Heart left ventricle (tissue), 16 donors: ENCODE measurements at regions not wholly inside any gene's neighbourhood (a gene's known extent, or its start where the extent isn't known, plus 50 kb on each side); places are given as distances from the start of the nearest gene placed in this dataset.

Experiments
- ATAC-seq, 4 donors: fragments of 200-7000 bp; cut with Tn5 transposase; one replicate each; pipeline ENCODE4 v1.9.1; 2020 to 2022; ENCODE audit warnings: moderate library complexity in 4 of 4, mild to moderate bottlenecking in 3 of 4, moderate number of reproducible peaks in 1 of 4
- DNase-seq, 5 donors: peaks; one replicate each; pipeline ENCODE4 v3.0.0-alpha.2; 2020
- H3K27ac ChIP-seq, 12 donors: fragments of 200-600 bp; sonication (generic) in 4 of 12; one replicate each; pipeline versions ENCODE4 v1.5.0 to v1.8.0; 2016 to 2022; ENCODE audit warnings: mild to moderate bottlenecking in 2 of 12
- H3K27me3 ChIP-seq, 9 donors: fragments of 200-600 bp; sonication (generic) in 2 of 9; one replicate each; pipeline versions ENCODE4 v1.5.1 to v1.8.0; 2016 to 2022; ENCODE audit warnings: mild to moderate bottlenecking in 3 of 9
- H3K36me3 ChIP-seq, 9 donors: fragments of 200-600 bp; sonication (generic) in 2 of 9; one replicate each; pipeline versions ENCODE4 v1.5.0 to v1.8.0; 2018 to 2022; ENCODE audit warnings: mild to moderate bottlenecking in 2 of 9
- H3K4me1 ChIP-seq, 12 donors: fragments of 200-600 bp; sonication (generic) in 4 of 12; one replicate each; pipeline versions ENCODE4 v1.5.0 to v1.8.0; 2016 to 2022; ENCODE audit warnings: mild to moderate bottlenecking in 3 of 12
- H3K4me3 ChIP-seq, 12 donors: fragments of 200-600 bp; sonication (generic) in 4 of 12; one replicate each; pipeline versions ENCODE4 v1.5.0 to v1.8.0; 2017 to 2022; ENCODE audit warnings: mild to moderate bottlenecking in 9 of 12, moderate library complexity in 4 of 12
- H3K9me3 ChIP-seq, 12 donors: fragments of 200-600 bp; sonication (generic) in 4 of 12; one replicate each; pipeline versions ENCODE4 v1.5.0 to v1.8.0; 2016 to 2022; ENCODE audit warnings: mild to moderate bottlenecking in 1 of 12
- CTCF ChIP-seq, 12 donors: fragments of 200-600 bp; sonication (generic) in 4 of 12; IDR thresholded peaks; one replicate each; pipeline versions ENCODE4 v1.5.0 to v1.8.0; 2018 to 2022; ENCODE audit warnings: antibody characterized with exemption in 12 of 12, mild to moderate bottlenecking in 5 of 12
- POLR2A ChIP-seq, 2 donors: fragments of 450-650 bp; IDR thresholded peaks; one replicate each; pipeline ENCODE4 v1.6.1; 2017; ENCODE audit warnings: antibody characterized with exemption in 2 of 2, mild to moderate bottlenecking in 2 of 2, moderate library complexity in 2 of 2
- WGBS, 4 donors: extraction: QIAGEN DNeasy Blood & Tissue Kit in 2 of 4; methylation state at CpG; one replicate each; pipeline versions ENCODE4 v1.1.5 to v1.1.7; 2013 to 2018; 5-methylcytosine and 5-hydroxymethylcytosine counted together
- intact Hi-C, 10 donors: fragments of 100-400 bp; cut with DNase I; formaldehyde crosslinking; loops; one replicate each; pipeline versions ENCODE4 v1.11.1 to v1.14.2; 2022
- donor health status: ischemic (EF 13 %, LVEDD 7.1; RV severe dilation, severe dysfunction).
- donor health status: healthy with polysubstance abuse.
- donor health status: DM: no; HTN: yes; CAD: no.
- donor health status: DM: no; HTN: no; CAD: no.
- donor health status: ischemic (EF 25% LVEDD 6.9; RV normal size, moderate dysfunction).
- donor health status: ischemic (EF 25% LVEDD 5.7; RV mildly dilated, moderate dysfunction).
- donor health status: healthy.
- donor health status: DM: yes; HTN: yes; CAD: no.
- donor health status: ischemic (EF 35%, LVEDD 5.7; RV mildly dilated, moderate dysfunction).
- donor health status: nonischemic (EF 11% LVEDD 7.7; RV severe dilation, severe dysfunction).
- donor health status: DM: yes; HTN: yes; CAD: no.
- donor health status: PGD.
- donor health status: ischemic (EF 29% LVEDD 5.4; RV normal size, mild dysfunction).
- donor health status: nonischemic (EF 23%, LVEDD 6.1; RV moderate dilation, normal function).

GRCh38 chr3:18862077-18862476, 286.2 kb upstream of the KCNH8 start:
- TF ChIP-seq POLR2A (IDR thresholded peaks at IDR 0.05) (no peak), CTCF (IDR thresholded peaks at IDR 0.05) (no peak)
- Histone ChIP-seq H3K4me3 (no peak overlapping the region), H3K27me3 (no peaks in the 10 kb centered on the region), H3K36me3 (no peaks in the 10 kb centered on the region), H3K27ac (no peak overlapping the region), H3K9me3 (no peaks in the 10 kb centered on the region), H3K4me1 (no peaks in the 10 kb centered on the region)
- intact Hi-C loops = loop anchor here in 1 of 10 donors (10.0 kb wide), 1 partner anchor 57 kb away; no protein-coding TSS in a partner anchor
- no peak for DNase-seq
- no peak for ATAC-seq
- 83 to 91% (median 85%) methylated on average over 2 of the region's 2 CpGs for WGBS, 4 donors

DNA sequence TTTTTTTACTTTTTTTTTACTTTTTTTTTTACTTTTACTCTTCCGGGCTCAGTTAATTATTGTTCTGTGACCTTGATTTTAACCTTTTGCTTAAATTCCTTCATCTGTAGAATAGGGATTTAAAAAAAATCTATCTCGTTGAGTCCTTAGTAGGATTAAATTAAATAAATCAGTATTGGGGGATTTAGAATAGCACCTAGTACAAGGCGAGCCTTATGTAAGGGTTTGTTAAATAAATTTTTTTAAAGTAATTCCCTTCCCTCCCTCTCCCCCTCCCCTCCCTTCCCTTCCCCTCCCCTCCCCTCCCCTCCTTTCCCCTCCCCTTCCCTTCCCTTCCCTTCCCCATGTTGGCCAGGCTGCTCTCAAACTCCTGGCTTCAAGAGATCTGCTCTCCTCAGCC, 287.2 kb upstream of the KCNH8 start:
- intact Hi-C loops = loop anchor here in 1 of 10 donors (10.0 kb wide), 1 partner anchor 56 kb away; no protein-coding TSS in a partner anchor
- no peaks in the 10 kb centered on the region for H3K36me3 ChIP-seq
- no peak overlapping the region for H3K27ac ChIP-seq
- H3K9me3 ChIP-seq = no peaks in the 10 kb centered on the region
- H3K4me1 ChIP-seq = no peaks in the 10 kb centered on the region
- no peak for ATAC-seq
- no peak overlapping the region for H3K4me3 ChIP-seq
- H3K27me3 ChIP-seq = no peaks in the 10 kb centered on the region
- WGBS, 4 donors = 80 to 87% (median 84%) methylated on average over 3 of the region's 3 CpGs
- TF ChIP-seq POLR2A (IDR thresholded peaks at IDR 0.05) (no peak), CTCF (IDR thresholded peaks at IDR 0.05) (no peak)
- DNase-seq = no peak

GRCh38 chr3:18853269-18853668, 295.0 kb upstream of the KCNH8 start:
- ATAC-seq = no peak
- Histone ChIP-seq H3K4me1 (no peaks in the 10 kb centered on the region), H3K27ac (no peak overlapping the region), H3K36me3 (no peaks in the 10 kb centered on the region), H3K9me3 (no peaks in the 10 kb centered on the region), H3K27me3 (no peaks in the 10 kb centered on the region), H3K4me3 (no peak overlapping the region)
- TF ChIP-seq POLR2A (IDR thresholded peaks at IDR 0.05) = no peak
- TF ChIP-seq CTCF (IDR thresholded peaks at IDR 0.05) = no peak
- intact Hi-C loops = no loop called here
- DNase-seq = no peak
- 63 to 79% (median 69%) methylated on average over 1 of the region's 1 CpG for WGBS, 4 donors

DNA sequence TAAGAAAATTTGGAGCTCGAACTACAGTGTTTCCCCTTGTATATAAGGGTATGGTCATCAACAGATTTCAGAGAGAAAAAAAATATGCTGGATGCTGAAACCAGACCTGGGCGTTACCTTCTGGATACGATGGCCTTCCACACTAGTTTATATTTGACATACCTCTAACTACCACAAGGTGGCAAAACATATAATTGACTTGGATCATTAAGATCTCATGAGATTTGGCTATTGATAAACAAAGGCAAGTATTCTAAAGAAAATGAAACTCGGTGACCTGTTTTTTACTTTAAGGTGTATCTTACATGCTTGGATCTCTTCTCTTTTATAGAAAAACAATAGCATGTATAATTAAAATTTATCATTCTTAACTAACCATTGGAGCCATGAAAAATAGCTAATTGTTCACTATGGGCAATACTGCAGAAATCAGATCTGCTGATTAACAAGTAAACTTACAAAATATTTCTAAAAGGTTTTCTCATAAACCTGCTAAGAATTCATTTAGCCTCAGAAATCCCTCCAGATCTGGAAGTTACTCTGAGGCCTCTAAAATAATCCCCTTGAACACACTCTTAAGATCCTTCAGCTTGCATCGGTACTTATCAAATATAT, 300.6 kb upstream of the KCNH8 start:
- DNase-seq (no peak), ATAC-seq (no peak)
- 56 to 66% (median 60%) methylated on average over 5 of the region's 5 CpGs for WGBS, 4 donors
- Histone ChIP-seq H3K4me1 (no peaks in the 10 kb centered on the region), H3K27me3 (no peaks in the 10 kb centered on the region), H3K9me3 (no peaks in the 10 kb centered on the region), H3K36me3 (no peaks in the 10 kb centered on the region), H3K4me3 (no peak overlapping the region), H3K27ac (no peak overlapping the region)
- intact Hi-C loops = no loop called here
- TF ChIP-seq POLR2A (IDR thresholded peaks at IDR 0.05) = no peak
- TF ChIP-seq CTCF (IDR thresholded peaks at IDR 0.05) = peak in 7 of 12 donors; percentile 12 to 32 (median 22)
